GM23248 (cell line): ENCODE measurements at regions not wholly inside any gene's neighbourhood (a gene's known extent, or its start where the extent isn't known, plus 50 kb on each side); places are given as distances from the start of the nearest gene placed in this dataset.

Experiments used
- DNase-seq: peaks from one replicate; pipeline ENCODE4 v3.0.0-alpha.2; 2015
- H2AFZ ChIP-seq: fragments of 200-600 bp; sonication (generic); 2 replicates; pipeline ENCODE4 v1.6.1; 2016; ENCODE audit warnings: antibody characterized with exemption
- H3F3A ChIP-seq: fragments of 200-600 bp; sonication (generic); 2 replicates; pipeline ENCODE4 v1.6.1; 2016; ENCODE audit warnings: mild to moderate bottlenecking, antibody characterized with exemption, mixed run types; ENCODE audit not compliant: insufficient read depth
- H3K27ac ChIP-seq: fragments of 200-600 bp; sonication (generic); 2 replicates; pipeline ENCODE4 v1.5.1; 2016; ENCODE audit warnings: mild to moderate bottlenecking
- H3K27me3 ChIP-seq: fragments of 200-600 bp; sonication (generic); replicated peaks from 2 replicates; pipeline ENCODE4 v1.6.1; 2016; ENCODE audit warnings: mild to moderate bottlenecking; ENCODE audit not compliant: insufficient read depth
- H3K36me3 ChIP-seq: fragments of 200-600 bp; sonication (generic); 2 replicates; pipeline ENCODE4 v1.6.1; 2016; ENCODE audit warnings: low read depth, mild to moderate bottlenecking
- H3K4me1 ChIP-seq: fragments of 200-600 bp; sonication (generic); 2 replicates; pipeline ENCODE4 v1.6.1; 2016; ENCODE audit warnings: mild to moderate bottlenecking; ENCODE audit not compliant: insufficient read depth
- H3K4me2 ChIP-seq: fragments of 200-600 bp; sonication (generic); one replicate; pipeline ENCODE4 v1.6.1; 2016; ENCODE audit warnings: mild to moderate bottlenecking; ENCODE audit not compliant: unreplicated experiment
- H3K4me3 ChIP-seq: fragments of 200-600 bp; sonication (generic); 2 replicates; pipeline ENCODE4 v1.5.1; 2016; ENCODE audit warnings: mild to moderate bottlenecking
- H3K79me2 ChIP-seq: fragments of 200-600 bp; sonication (generic); 2 replicates; pipeline ENCODE4 v1.6.1; 2016; ENCODE audit warnings: mild to moderate bottlenecking; ENCODE audit not compliant: insufficient read depth
- H3K9ac ChIP-seq: fragments of 200-600 bp; sonication (generic); 2 replicates; pipeline ENCODE4 v1.6.1; 2016; ENCODE audit warnings: mild to moderate bottlenecking
- H3K9me2 ChIP-seq: fragments of 200-600 bp; sonication (generic); 2 replicates; pipeline ENCODE4 v1.6.1; 2016; ENCODE audit warnings: mixed run types, mild to moderate bottlenecking, moderate library complexity; ENCODE audit not compliant: insufficient read depth
- H3K9me3 ChIP-seq: fragments of 200-600 bp; sonication (generic); one replicate; pipeline ENCODE4 v1.6.1; 2017; ENCODE audit warnings: low read depth
- H4K20me1 ChIP-seq: fragments of 200-600 bp; sonication (generic); 2 replicates; pipeline ENCODE4 v1.6.0; 2016; ENCODE audit not compliant: insufficient read depth
- EZH2 ChIP-seq: fragments of 200-600 bp; sonication (generic); IDR thresholded peaks from 2 replicates; pipeline ENCODE4 v1.6.1; 2018; ENCODE audit warnings: antibody characterized with exemption, mild to moderate bottlenecking; ENCODE audit not compliant: insufficient read depth, poor library complexity, severe bottlenecking
- EZH2phosphoT487 ChIP-seq: fragments of 200-600 bp; sonication (generic); IDR thresholded peaks from 2 replicates; pipeline ENCODE4 v1.6.1; 2018; ENCODE audit warnings: antibody characterized with exemption, moderate library complexity, mild to moderate bottlenecking, low read depth; ENCODE audit not compliant: insufficient read depth
- WGBS, 2 experiments: methylation state at CpG; one replicate each; pipeline ENCODE4 v1.1.6; 2015 to 2017; ENCODE audit warnings: low lambda C conversion rate in 2 of 2, low coverage in 1 of 2; ENCODE audit errors: missing lambda C conversion rate in 2 of 2; 5-methylcytosine and 5-hydroxymethylcytosine counted together
- in situ Hi-C: fragments of 300-500 bp; cut with MboI; formaldehyde crosslinking; loops from 2 replicates; pipeline ENCODE4 v1.15.0; 2020

DNA sequence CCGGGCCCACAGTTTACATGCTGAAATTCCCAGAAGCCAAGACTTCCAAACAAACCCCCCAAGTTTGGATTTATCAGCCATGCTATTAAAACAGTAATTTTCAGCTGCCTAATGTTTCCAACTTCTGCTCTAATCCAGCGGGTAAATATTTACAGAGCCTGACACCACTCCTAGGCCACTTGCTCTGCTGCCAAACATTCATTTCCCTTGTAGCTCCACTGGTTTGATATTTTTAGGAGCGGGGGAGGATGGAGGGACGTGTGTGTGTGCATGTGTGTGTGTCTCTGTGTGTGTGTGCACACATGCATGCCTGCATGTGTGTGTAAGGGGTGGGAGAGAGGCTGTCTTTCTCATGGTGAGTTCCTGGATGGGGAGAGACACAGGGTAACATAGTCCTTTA, 115.7 kb upstream of the PJA1 start:
- Histone ChIP-seq H2AFZ (no peak overlapping the region), H3K9ac (no peak overlapping the region), H3F3A (no peaks in the 10 kb centered on the region), H3K27ac (no peak overlapping the region), H3K9me2 (no peaks in the 10 kb centered on the region), H3K9me3 (no peaks in the 10 kb centered on the region), H4K20me1 (no peaks in the 10 kb centered on the region), H3K36me3 (no peaks in the 10 kb centered on the region), H3K4me3 (no peak overlapping the region), H3K4me1 (no peaks in the 10 kb centered on the region), H3K27me3 (no peaks in the 10 kb centered on the region; the same call in 1 of the 2 replicates), H3K4me2 (no peak overlapping the region), H3K79me2 (no peaks in the 10 kb centered on the region)
- no peak for DNase-seq
- 0 to 8% methylated on average over 4 of the region's 4 CpGs for WGBS, 2 experiments
- TF ChIP-seq EZH2phosphoT487 = no peak
- no peak for TF ChIP-seq EZH2
- in situ Hi-C loops = no loop called here

DNA sequence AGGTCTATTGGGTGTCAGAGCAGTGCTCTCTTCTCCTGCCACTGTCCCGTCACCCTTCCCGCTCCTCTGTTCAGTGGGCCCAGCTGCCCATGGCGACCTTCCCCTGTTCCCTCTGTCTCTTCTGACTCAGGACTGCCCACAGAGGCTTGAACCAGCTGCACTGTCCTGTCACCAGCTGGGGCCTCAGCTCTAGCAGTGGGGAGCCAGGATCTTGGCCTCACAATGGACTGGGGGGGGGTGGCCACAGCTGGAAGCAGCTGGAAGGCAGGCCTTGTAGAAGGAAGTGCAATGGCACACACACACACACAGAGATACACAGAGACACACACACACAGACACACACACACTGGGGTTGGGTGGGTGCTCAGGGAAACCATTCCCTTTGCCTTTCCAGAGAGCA, 114.0 kb upstream of the PJA1 start:
- H3K4me2 ChIP-seq = no peak overlapping the region
- no peak overlapping the region for H3K4me3 ChIP-seq
- no peak overlapping the region for H3K27ac ChIP-seq
- H3K9me3 ChIP-seq = no peaks in the 10 kb centered on the region
- 66 to 67% methylated on average over 3 of the region's 3 CpGs for WGBS, 2 experiments
- no peak for DNase-seq
- in situ Hi-C loops = no loop called here
- no peaks in the 10 kb centered on the region; the same call in 1 of the 2 replicates for H3K27me3 ChIP-seq
- H3K9me2 ChIP-seq = no peaks in the 10 kb centered on the region
- no peak overlapping the region for H2AFZ ChIP-seq
- H3K79me2 ChIP-seq = no peaks in the 10 kb centered on the region
- TF ChIP-seq EZH2phosphoT487 (no peak), EZH2 (no peak)
- no peaks in the 10 kb centered on the region for H3F3A ChIP-seq
- no peak overlapping the region for H3K9ac ChIP-seq
- H4K20me1 ChIP-seq = no peaks in the 10 kb centered on the region
- H3K4me1 ChIP-seq = no peaks in the 10 kb centered on the region
- H3K36me3 ChIP-seq = no peaks in the 10 kb centered on the region

DNA sequence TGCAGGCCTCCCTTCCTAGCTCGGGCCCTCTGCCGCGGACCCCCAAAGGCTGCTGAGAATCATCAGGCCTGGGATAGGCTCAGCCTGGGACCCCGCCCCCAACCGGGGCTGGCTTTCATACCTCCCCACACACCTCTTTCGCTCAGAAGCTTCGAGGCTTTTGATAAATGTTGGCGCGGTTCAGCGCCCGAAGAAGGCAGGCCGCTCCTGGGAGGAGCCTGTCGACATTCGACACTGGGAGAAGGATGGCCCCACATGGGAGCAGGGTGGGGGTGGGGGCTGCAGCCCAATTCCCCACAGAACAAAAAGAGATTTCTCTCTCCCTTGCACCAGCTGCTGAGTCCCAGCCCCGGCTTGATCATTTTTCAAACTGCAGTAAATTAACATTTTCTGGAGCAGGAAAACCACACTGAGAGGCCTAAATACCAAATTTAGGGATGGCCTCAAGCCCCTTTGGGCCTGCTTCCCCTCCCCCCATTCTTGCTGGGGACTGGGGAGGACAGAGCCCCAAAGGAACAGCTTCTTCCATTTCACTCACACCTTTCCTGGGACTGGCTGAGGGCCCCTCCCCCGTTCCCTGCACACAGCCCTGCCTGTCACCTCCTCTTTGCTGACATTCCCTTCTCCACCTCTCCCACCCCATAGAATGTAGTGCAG, 112.9 kb upstream of the PJA1 start:
- H3K36me3 ChIP-seq = no peaks in the 10 kb centered on the region
- H3K27me3 ChIP-seq = no peaks in the 10 kb centered on the region; the same call in 1 of the 2 replicates
- DNase-seq = no peak
- H3K9ac ChIP-seq = no peak overlapping the region
- H3K9me2 ChIP-seq = no peaks in the 10 kb centered on the region
- H3K4me1 ChIP-seq = no peaks in the 10 kb centered on the region
- H3K4me3 ChIP-seq = no peak overlapping the region
- H2AFZ ChIP-seq = no peak overlapping the region
- no peak for TF ChIP-seq EZH2
- TF ChIP-seq EZH2phosphoT487 = no peak
- WGBS, 2 experiments = 60 to 67% methylated on average over 2 to 15 of the region's 16 CpGs
- in situ Hi-C loops = no loop called here
- no peaks in the 10 kb centered on the region for H4K20me1 ChIP-seq
- H3K27ac ChIP-seq = no peak overlapping the region
- no peaks in the 10 kb centered on the region for H3K79me2 ChIP-seq
- no peak overlapping the region for H3K4me2 ChIP-seq
- no peaks in the 10 kb centered on the region for H3F3A ChIP-seq
- no peaks in the 10 kb centered on the region for H3K9me3 ChIP-seq

- TF ChIP-seq EZH2phosphoT487 (no peak), EZH2 (no peak)
- Histone ChIP-seq H2AFZ (no peak overlapping the region), H3K27me3 (no peaks in the 10 kb centered on the region; the same call in 1 of the 2 replicates)
These were observed 112.2 kb upstream of the PJA1 start for GRCh38 chrX:69277369-69277990.

More at GRCh38 chrX:69277369-69277990, 112.2 kb upstream of the PJA1 start:
- H4K20me1 ChIP-seq = no peaks in the 10 kb centered on the region
- H3K79me2 ChIP-seq = no peaks in the 10 kb centered on the region
- H3K4me3 ChIP-seq = no peak overlapping the region
- WGBS, 2 experiments = 73 to 89% methylated on average over 6 to 7 of the region's 9 CpGs
- no peaks in the 10 kb centered on the region for H3K4me1 ChIP-seq
- H3F3A ChIP-seq = no peaks in the 10 kb centered on the region
- DNase-seq = no peak
- H3K4me2 ChIP-seq = no peak overlapping the region
- H3K9me3 ChIP-seq = no peaks in the 10 kb centered on the region
- no peak overlapping the region for H3K9ac ChIP-seq
- in situ Hi-C loops = no loop called here
- H3K9me2 ChIP-seq = no peaks in the 10 kb centered on the region
- H3K36me3 ChIP-seq = no peaks in the 10 kb centered on the region
- H3K27ac ChIP-seq = no peak overlapping the region
